SW 1271 (cell line): ENCODE measurements at regions not wholly inside any gene's neighbourhood (a gene's known extent, or its start where the extent isn't known, plus 50 kb on each side); places are given as distances from the start of the nearest gene placed in this dataset.

Source experiments
- DNase-seq, 2 experiments: peaks; one replicate each; lab custom pipeline; 2025; lab: John Stamatoyannopoulos, UW

- DNase-seq, result no peak
Measured at GRCh38 chr9:20291201-20291600, 331.1 kb downstream of the MLLT3 start.

GRCh38 chr9:20290257-20290656 lies 332.0 kb downstream of the MLLT3 start:
- no peak for DNase-seq

- DNase-seq, result no peak
Measured at GRCh38 chr9:20289423-20290010, 332.8 kb downstream of the MLLT3 start.

- DNase-seq, result no peak
Measured at GRCh38 chr9:20286969-20287368, 335.3 kb downstream of the MLLT3 start.

- no peak for DNase-seq
Measured at GRCh38 chr9:20286154-20286700, 336.1 kb downstream of the MLLT3 start.

GRCh38 chr9:20284601-20285289 lies 337.6 kb downstream of the MLLT3 start:
- no peak for DNase-seq

- no peak for DNase-seq
Measured at GRCh38 chr9:20280330-20280729, 342.0 kb downstream of the MLLT3 start.

- DNase-seq, result no peak
Measured at GRCh38 chr9:20276762-20277161, 345.5 kb downstream of the MLLT3 start.

GRCh38 chr9:20271723-20272122 lies 350.6 kb downstream of the MLLT3 start:
- DNase-seq, result no peak

GRCh38 chr9:20271096-20271495 lies 351.2 kb downstream of the MLLT3 start:
- DNase-seq, result no peak

- DNase-seq, result no peak
Measured at GRCh38 chr9:20270161-20270560, 352.1 kb downstream of the MLLT3 start.

GRCh38 chr9:20269620-20270019 lies 352.7 kb downstream of the MLLT3 start:
- no peak for DNase-seq

- no peak for DNase-seq
Measured at GRCh38 chr9:20264896-20265295, 357.4 kb downstream of the MLLT3 start.

GRCh38 chr9:20262611-20263010 lies 359.7 kb downstream of the MLLT3 start:
- no peak for DNase-seq

GRCh38 chr9:20256284-20256948 lies 365.9 kb downstream of the MLLT3 start:
- no peak for DNase-seq

- DNase-seq, result no peak
Measured at GRCh38 chr9:20255052-20255451, 367.2 kb downstream of the MLLT3 start.

GRCh38 chr9:20253635-20254034 lies 368.7 kb downstream of the MLLT3 start:
- DNase-seq, result no peak

- DNase-seq, result no peak
Measured at GRCh38 chr9:20252778-20253177, 369.5 kb downstream of the MLLT3 start.

GRCh38 chr9:20250791-20251190 lies 371.5 kb downstream of the MLLT3 start:
- no peak for DNase-seq

GRCh38 chr9:20244271-20244670 lies 378.0 kb downstream of the MLLT3 start:
- DNase-seq, result no peak

GRCh38 chr9:20243841-20244240 lies 378.5 kb downstream of the MLLT3 start:
- no peak for DNase-seq

GRCh38 chr9:20242510-20243189 lies 379.6 kb downstream of the MLLT3 start:
- no peak for DNase-seq

GRCh38 chr9:20240498-20240897 lies 381.8 kb downstream of the MLLT3 start:
- DNase-seq, result no peak
